K562 (cell line): ENCODE measurements at regions not wholly inside any gene's neighbourhood (a gene's known extent, or its start where the extent isn't known, plus 50 kb on each side); places are given as distances from the start of the nearest gene placed in this dataset.

Source experiments
- ATAC-seq: fragments of 200-7000 bp; cut with Tn5 transposase; 3 replicates; pipeline ENCODE4 v1.9.1; 2020; ENCODE audit warnings: moderate library complexity
- BruUV-seq: library from RNA; stranded (reverse); fragments of 400-500 nt; replicated peaks from 2 replicates; lab custom pipeline; 2021; lab: Mats Ljungman, UMichigan
- CTCF ChIA-PET: fragments of 300-600 bp; formaldehyde crosslinking; extraction: SDS; loops from one replicate; lab custom pipeline; 2021; ENCODE audit warnings: low intra/inter-chr PET ratio; lab: Yijun Ruan, JAX
- POLR2A ChIA-PET: fragments of 300-600, 350-650 bp; sonication (Branson Sonifier 250); formaldehyde crosslinking; extraction: SDS; loops from one replicate; lab custom pipeline; 2021; ENCODE audit warnings: antibody characterized with exemption, inconsistent platforms; lab: Yijun Ruan, JAX
- DNase-seq, 4 experiments: peaks; one replicate each; pipeline versions ENCODE4 v3.0.0 to v3.0.0-alpha.2; 2011 to 2018; ENCODE audit warnings: low spot score in 3 of 4, mixed read lengths in 3 of 4; ENCODE audit errors: extremely low read depth in 1 of 4
- FAIRE-seq: peaks from 2 replicates; lab custom pipeline; 2011; peaks lifted over from hg19 to GRCh38; lab: Jason Lieb, UNC
- H2AFZ ChIP-seq: 2 replicates; pipeline ENCODE4 v1.6.0; 2011; ENCODE audit warnings: low read depth, low read length, control low read depth, inconsistent platforms
- H3K27ac ChIP-seq: fragments of 200-600 bp; 3 replicates; pipeline ENCODE4 v1.8.0; 2011; ENCODE audit warnings: low read depth, mild to moderate bottlenecking, control low read depth, inconsistent platforms, low read length, moderate library complexity, mixed read lengths; ENCODE audit errors: extremely low read depth
- H3K27me3 ChIP-seq, 2 experiments: fragments of 300-600 bp in 1 of 2; 2 replicates in 1 of 2; 3 replicates in 1 of 2; pipeline versions ENCODE4 v1.6.0 to v1.8.0; 2011; ENCODE audit warnings: inconsistent platforms in 2 of 2, low read length in 2 of 2, mild to moderate bottlenecking in 1 of 2, mixed read lengths in 1 of 2, moderate library complexity in 1 of 2; ENCODE audit not compliant: control insufficient read depth in 2 of 2, insufficient read depth in 2 of 2
- H3K36me3 ChIP-seq: fragments of 300-600 bp; 3 replicates; pipeline ENCODE4 v1.8.0; 2011; ENCODE audit warnings: mild to moderate bottlenecking, low read length, inconsistent platforms; ENCODE audit not compliant: control insufficient read depth, insufficient read depth
- H3K4me1 ChIP-seq, 2 experiments: fragments of 200-600 bp in 1 of 2; replicated peaks in 1 of 2; 2 replicates in 1 of 2; 3 replicates in 1 of 2; pipeline versions ENCODE4 v1.5.1 to v1.8.0; 2011; ENCODE audit warnings: inconsistent platforms in 2 of 2, low read length in 2 of 2, mild to moderate bottlenecking in 1 of 2, mixed read lengths in 1 of 2, moderate library complexity in 1 of 2; ENCODE audit not compliant: control insufficient read depth in 2 of 2, insufficient read depth in 2 of 2
- H3K4me2 ChIP-seq: 2 replicates; pipeline ENCODE4 v1.6.1; 2011; ENCODE audit warnings: low read length, control low read depth, inconsistent platforms, mixed read lengths; ENCODE audit not compliant: insufficient read depth
- H3K4me3 ChIP-seq: fragments of 200-600 bp; sonication (generic), shearing (Covaris generic); 2 replicates; pipeline ENCODE4 v1.5.1; 2016; ENCODE audit warnings: control low read depth, inconsistent platforms
- H3K79me2 ChIP-seq: fragments of 200-600 bp; 3 replicates; pipeline ENCODE4 v1.8.0; 2011; ENCODE audit warnings: low read length, inconsistent platforms; ENCODE audit not compliant: control insufficient read depth, insufficient read depth
- H3K9ac ChIP-seq, 2 experiments: 2 replicates each; pipeline versions ENCODE4 v1.6.0 to v1.6.1; 2011; ENCODE audit warnings: low read depth in 2 of 2, low read length in 2 of 2, control low read depth in 1 of 2, inconsistent platforms in 1 of 2, mild to moderate bottlenecking in 1 of 2, mixed read lengths in 1 of 2; ENCODE audit not compliant: insufficient read depth in 1 of 2
- H3K9me1 ChIP-seq: one replicate; pipeline ENCODE4 v1.6.0; 2011; ENCODE audit warnings: inconsistent platforms, mild to moderate bottlenecking, low read length, moderate library complexity; ENCODE audit not compliant: control insufficient read depth, insufficient read depth
- H3K9me3 ChIP-seq: replicated peaks from 2 replicates; pipeline ENCODE4 v1.5.1; 2011; ENCODE audit warnings: low read depth, low read length, inconsistent platforms; ENCODE audit not compliant: control insufficient read depth, insufficient read depth
- H4K20me1 ChIP-seq: replicated peaks from 2 replicates; pipeline ENCODE4 v1.6.1; 2011; ENCODE audit warnings: low read length, inconsistent platforms, mixed read lengths; ENCODE audit not compliant: control insufficient read depth, insufficient read depth
- CEBPG ChIP-seq, 3 experiments: fragments of 200-800 bp in 1 of 3; sonication (Bioruptor generic) in 1 of 3; sonication (generic) in 1 of 3; formaldehyde crosslinking in 1 of 3; IDR thresholded peaks in 2 of 3; conservative IDR thresholded peaks in 1 of 3; 2 replicates each; pipeline versions ENCODE4 v1.6.1 to v1.8.0; 2016 to 2022; ENCODE audit warnings: missing compliant biosample characterization in 2 of 3, missing genetic modification characterization in 2 of 3, mild to moderate bottlenecking in 1 of 3, missing genetic modification reagents in 1 of 3
- CREM ChIP-seq: IDR thresholded peaks from 2 replicates; pipeline ENCODE4 v1.6.1; 2014; ENCODE audit warnings: antibody characterized with exemption, low read depth
- DLX4 ChIP-seq: fragments of 250-450 bp; sonication (Bioruptor Pico); IDR thresholded peaks from 2 replicates; pipeline ENCODE4 v1.6.1; 2021; ENCODE audit warnings: mild to moderate bottlenecking
- MYC ChIP-seq, 2 experiments: fragments of 250-450 bp in 1 of 2; sonication (Bioruptor Pico) in 1 of 2; IDR thresholded peaks; 2 replicates each; pipeline versions ENCODE4 v1.5.1 to v1.6.1; 2012 to 2021; ENCODE audit warnings: low read depth in 2 of 2, borderline replicate concordance in 1 of 2, improper control_type of control experiment in 1 of 2, low read length in 1 of 2, mild to moderate bottlenecking in 1 of 2, moderate library complexity in 1 of 2
- PBX2 ChIP-seq, 2 experiments: IDR thresholded peaks in 1 of 2; conservative IDR thresholded peaks in 1 of 2; 2 replicates each; pipeline ENCODE4 v1.6.1; 2016; ENCODE audit warnings: low read depth in 2 of 2, mild to moderate bottlenecking in 1 of 2, missing compliant biosample characterization in 1 of 2, missing genetic modification characterization in 1 of 2, moderate library complexity in 1 of 2
- SREBF1 ChIP-seq: fragments of 150-350 bp; IDR thresholded peaks from 2 replicates; pipeline ENCODE4 v1.6.1; 2014; ENCODE audit warnings: antibody characterized with exemption, low read depth, low read length, borderline replicate concordance
- TAF7 ChIP-seq: fragments of 450-650 bp; IDR thresholded peaks from 2 replicates; pipeline ENCODE4 v1.6.1; 2016; ENCODE audit warnings: missing genetic modification characterization, missing compliant biosample characterization
- THAP12 ChIP-seq: fragments of 250-450 bp; sonication (Bioruptor Pico); IDR thresholded peaks from 2 replicates; pipeline ENCODE4 v1.9.0; 2021; ENCODE audit warnings: mild to moderate bottlenecking, inconsistent platforms
- ZBTB8A ChIP-seq: fragments of 450-650 bp; IDR thresholded peaks from 2 replicates; pipeline ENCODE4 v1.6.1; 2018; ENCODE audit warnings: mild to moderate bottlenecking, moderate library complexity; ENCODE audit not compliant: partially characterized antibody
- ZNF197 ChIP-seq: fragments of 200-800 bp; sonication (Bioruptor generic); IDR thresholded peaks from 2 replicates; pipeline ENCODE4 v1.6.1; 2016; ENCODE audit warnings: low read depth, missing genetic modification characterization, missing compliant biosample characterization
- WGBS: fragments of 100-300 bp; shearing (Covaris generic); methylation state at CpG from one replicate; pipeline ENCODE4 v1.1.6; 2016; ENCODE audit warnings: low coverage, mixed read lengths; ENCODE audit not compliant: insufficient coverage; ENCODE audit errors: missing lambda C conversion rate; 5-methylcytosine and 5-hydroxymethylcytosine counted together
- in situ Hi-C: fragments of 300-500 bp; cut with MboI; formaldehyde crosslinking; loops from 4 replicates; pipeline ENCODE4 v1.15.0; 2018; ENCODE audit warnings: inconsistent platforms, mixed read lengths
- intact Hi-C: fragments of 100-400 bp; cut with micrococcal nuclease; formaldehyde crosslinking; loops from 2 replicates; pipeline ENCODE4 v1.14.2; 2022
- TF ChIP-seq, protein P1 (sequence below): sonication (generic); formaldehyde crosslinking; IDR thresholded peaks from 2 replicates; pipeline ENCODE4 v1.8.0; 2023; ENCODE audit warnings: mild to moderate bottlenecking, missing genetic modification reagents

DNA sequence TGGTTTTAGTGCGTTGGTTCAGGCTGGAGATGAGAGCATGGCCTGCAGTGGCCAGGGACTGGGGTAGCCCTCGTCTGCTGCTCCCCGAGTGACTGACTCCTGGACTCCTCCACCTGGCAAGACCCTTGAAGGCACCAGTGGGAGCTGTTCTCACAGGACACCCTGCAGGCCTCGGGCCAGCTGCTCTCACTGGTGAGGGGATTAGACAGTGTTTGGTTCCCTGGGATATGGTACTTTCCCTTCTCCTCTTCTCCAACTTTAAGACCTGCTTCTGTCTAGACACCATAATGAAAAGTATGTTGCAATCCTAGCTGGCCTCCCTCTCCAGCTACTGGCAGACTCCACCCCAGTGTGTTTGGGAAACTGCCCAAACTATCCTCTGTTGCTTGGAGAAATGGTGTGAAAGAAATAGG, 168.8 kb upstream of the CADM1 start:
- Histone ChIP-seq H3K4me1 (no peaks in the 10 kb centered on the region), H3K79me2 (no peaks in the 10 kb centered on the region), H3K27ac (no peak overlapping the region), H3K9ac (no peak overlapping the region), H3K9me3 (no peaks in the 10 kb centered on the region), H2AFZ (no peak overlapping the region), H3K4me3 (no peak overlapping the region), H4K20me1 (no peaks in the 10 kb centered on the region), H3K36me3 (no peaks in the 10 kb centered on the region), H3K4me2 (no peak overlapping the region), H3K27me3 (peaks cover 0 to 19% of the 10 kb centered on the region in 2 experiments; a peak in 2 of 5 replicates), H3K9me1 (no peaks in the 10 kb centered on the region)
- 2% methylated on average over 4 of the region's 4 CpGs for WGBS
- POLR2A ChIA-PET: interaction anchor here (0.6 to 1.4 kb wide), 3 partner anchors 11 to 978 kb away, joined by 3 to 5 read pairs (median 3); no protein-coding TSS in a partner anchor
- intact Hi-C loops: no loop called here
- in situ Hi-C loops: no loop called here
- CTCF ChIA-PET: no interaction called here
- FAIRE-seq (no peak), DNase-seq (no peak), ATAC-seq (no peak)
- BruUV-seq: no TSS peak
- TF ChIP-seq ZNF197 (CRISPR knock-in tag): no peak
- TF ChIP-seq CEBPG (CRISPR knock-in tag; IDR thresholded peaks at IDR 0.05): no peak
- no peak for TF ChIP-seq CEBPG (tag; conservative IDR thresholded peaks at IDR 0.05 in 1 of 2, IDR thresholded peaks at IDR 0.05 in 1 of 2)
- no peak for TF ChIP-seq DLX4
- no peak for TF ChIP-seq THAP12
- TF ChIP-seq CREM: no peak
- no peak for TF ChIP-seq PBX2 (CRISPR knock-in tag; IDR thresholded peaks at IDR 0.05; ENCODE audit: low read depth)
- TF ChIP-seq PBX2 (tag; conservative IDR thresholded peaks at IDR 0.05; ENCODE audit: low read depth): no peak
- no peak for TF ChIP-seq ZBTB8A
- TF ChIP-seq MYC (IDR thresholded peaks at IDR 0.05; ENCODE audit: low read depth, low read length): no peak
- no peak for TF ChIP-seq MYC (CRISPR knock-in tag; IDR thresholded peaks at IDR 0.05; ENCODE audit: borderline replicate concordance, low read depth)
- no peak for TF ChIP-seq SREBF1
- no peak for TF ChIP-seq TAF7
- TF ChIP-seq, protein P1, sequence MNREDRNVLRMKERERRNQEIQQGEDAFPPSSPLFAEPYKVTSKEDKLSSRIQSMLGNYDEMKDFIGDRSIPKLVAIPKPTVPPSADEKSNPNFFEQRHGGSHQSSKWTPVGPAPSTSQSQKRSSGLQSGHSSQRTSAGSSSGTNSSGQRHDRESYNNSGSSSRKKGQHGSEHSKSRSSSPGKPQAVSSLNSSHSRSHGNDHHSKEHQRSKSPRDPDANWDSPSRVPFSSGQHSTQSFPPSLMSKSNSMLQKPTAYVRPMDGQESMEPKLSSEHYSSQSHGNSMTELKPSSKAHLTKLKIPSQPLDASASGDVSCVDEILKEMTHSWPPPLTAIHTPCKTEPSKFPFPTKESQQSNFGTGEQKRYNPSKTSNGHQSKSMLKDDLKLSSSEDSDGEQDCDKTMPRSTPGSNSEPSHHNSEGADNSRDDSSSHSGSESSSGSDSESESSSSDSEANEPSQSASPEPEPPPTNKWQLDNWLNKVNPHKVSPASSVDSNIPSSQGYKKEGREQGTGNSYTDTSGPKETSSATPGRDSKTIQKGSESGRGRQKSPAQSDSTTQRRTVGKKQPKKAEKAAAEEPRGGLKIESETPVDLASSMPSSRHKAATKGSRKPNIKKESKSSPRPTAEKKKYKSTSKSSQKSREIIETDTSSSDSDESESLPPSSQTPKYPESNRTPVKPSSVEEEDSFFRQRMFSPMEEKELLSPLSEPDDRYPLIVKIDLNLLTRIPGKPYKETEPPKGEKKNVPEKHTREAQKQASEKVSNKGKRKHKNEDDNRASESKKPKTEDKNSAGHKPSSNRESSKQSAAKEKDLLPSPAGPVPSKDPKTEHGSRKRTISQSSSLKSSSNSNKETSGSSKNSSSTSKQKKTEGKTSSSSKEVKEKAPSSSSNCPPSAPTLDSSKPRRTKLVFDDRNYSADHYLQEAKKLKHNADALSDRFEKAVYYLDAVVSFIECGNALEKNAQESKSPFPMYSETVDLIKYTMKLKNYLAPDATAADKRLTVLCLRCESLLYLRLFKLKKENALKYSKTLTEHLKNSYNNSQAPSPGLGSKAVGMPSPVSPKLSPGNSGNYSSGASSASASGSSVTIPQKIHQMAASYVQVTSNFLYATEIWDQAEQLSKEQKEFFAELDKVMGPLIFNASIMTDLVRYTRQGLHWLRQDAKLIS (CRISPR knock-in tag): no peak
